Astrocyte of the cerebellum (primary cell): ENCODE measurements at regions not wholly inside any gene's neighbourhood (a gene's known extent, or its start where the extent isn't known, plus 50 kb on each side); places are given as distances from the start of the nearest gene placed in this dataset.

Source experiments
- DNase-seq: peaks from one replicate; pipeline ENCODE4 v3.0.0-alpha.2; 2011; ENCODE audit warnings: low read depth
- H3K4me3 ChIP-seq: 2 replicates; pipeline ENCODE4 v1.5.1; 2011; ENCODE audit warnings: mild to moderate bottlenecking, low read depth, low read length, moderate library complexity
- in situ Hi-C: cut with HindIII; loops from 2 replicates; pipeline ENCODE4 v1.10.0; 2017; ENCODE audit warnings: low sequenced_read_pairs
- TF ChIP-seq, protein P1 (sequence below): IDR thresholded peaks from 2 replicates; pipeline ENCODE4 v1.5.1; 2012; ENCODE audit warnings: low read length, low read depth, moderate library complexity, mild to moderate bottlenecking; ENCODE audit errors: missing control alignments

GRCh38 chr2:122389694-122390093 is 634.2 kb downstream of the TSN start:
- DNase-seq, result no peak
- no peak overlapping the region for H3K4me3 ChIP-seq
- in situ Hi-C loops, result no loop called here
- TF ChIP-seq, protein P1, sequence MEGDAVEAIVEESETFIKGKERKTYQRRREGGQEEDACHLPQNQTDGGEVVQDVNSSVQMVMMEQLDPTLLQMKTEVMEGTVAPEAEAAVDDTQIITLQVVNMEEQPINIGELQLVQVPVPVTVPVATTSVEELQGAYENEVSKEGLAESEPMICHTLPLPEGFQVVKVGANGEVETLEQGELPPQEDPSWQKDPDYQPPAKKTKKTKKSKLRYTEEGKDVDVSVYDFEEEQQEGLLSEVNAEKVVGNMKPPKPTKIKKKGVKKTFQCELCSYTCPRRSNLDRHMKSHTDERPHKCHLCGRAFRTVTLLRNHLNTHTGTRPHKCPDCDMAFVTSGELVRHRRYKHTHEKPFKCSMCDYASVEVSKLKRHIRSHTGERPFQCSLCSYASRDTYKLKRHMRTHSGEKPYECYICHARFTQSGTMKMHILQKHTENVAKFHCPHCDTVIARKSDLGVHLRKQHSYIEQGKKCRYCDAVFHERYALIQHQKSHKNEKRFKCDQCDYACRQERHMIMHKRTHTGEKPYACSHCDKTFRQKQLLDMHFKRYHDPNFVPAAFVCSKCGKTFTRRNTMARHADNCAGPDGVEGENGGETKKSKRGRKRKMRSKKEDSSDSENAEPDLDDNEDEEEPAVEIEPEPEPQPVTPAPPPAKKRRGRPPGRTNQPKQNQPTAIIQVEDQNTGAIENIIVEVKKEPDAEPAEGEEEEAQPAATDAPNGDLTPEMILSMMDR, result no peak

GRCh38 chr2:122390406-122390805 is 635.0 kb downstream of the TSN start:
- DNase-seq, result no peak
- in situ Hi-C loops, result no loop called here

GRCh38 chr2:122391726-122392125 is 636.3 kb downstream of the TSN start:
- DNase-seq, result no peak
- in situ Hi-C loops, result no loop called here
- H3K4me3 ChIP-seq, result no peak overlapping the region
- TF ChIP-seq, protein P1, result no peak

More at GRCh38 chr2:122390406-122390805, 635.0 kb downstream of the TSN start:
- H3K4me3 ChIP-seq, result no peak overlapping the region
- TF ChIP-seq, protein P1, result no peak

- TF ChIP-seq, protein P1, result no peak
- no peak overlapping the region for H3K4me3 ChIP-seq
- in situ Hi-C loops, result no loop called here
- DNase-seq, result no peak
Measured at GRCh38 chr2:122395687-122396086, 640.2 kb downstream of the TSN start.

GRCh38 chr2:122411231-122411630 is 655.8 kb downstream of the TSN start:
- TF ChIP-seq, protein P1, result no peak
- no peak overlapping the region for H3K4me3 ChIP-seq
- in situ Hi-C loops, result no loop called here
- DNase-seq, result no peak

- TF ChIP-seq, protein P1, result no peak
- DNase-seq, result no peak
- in situ Hi-C loops, result no loop called here
- no peak overlapping the region for H3K4me3 ChIP-seq
Measured at GRCh38 chr2:122412360-122412759, 656.9 kb downstream of the TSN start.

DNA sequence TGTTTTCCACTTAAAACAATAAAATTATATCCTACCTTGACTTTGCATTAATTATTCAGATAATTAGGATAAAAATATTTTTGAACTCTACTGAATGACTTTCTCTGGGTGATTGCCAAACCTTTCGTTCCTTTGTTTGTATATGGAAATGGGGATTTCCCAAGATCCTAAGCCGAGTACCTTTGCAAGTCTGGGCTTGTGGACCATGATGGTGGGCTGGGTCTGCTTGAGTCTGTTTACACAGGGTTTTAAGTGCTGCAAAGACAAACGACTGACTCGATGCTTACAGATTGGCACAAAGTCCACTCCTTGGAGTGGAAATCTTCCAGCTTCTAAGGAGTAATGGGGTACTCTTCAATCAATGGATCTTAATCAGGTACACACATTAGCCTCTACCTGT is 659.5 kb downstream of the TSN start:
- DNase-seq, result no peak
- TF ChIP-seq, protein P1, result no peak
- H3K4me3 ChIP-seq, result no peak overlapping the region
- in situ Hi-C loops, result no loop called here
